Tibial artery (tissue), 4 donors: ENCODE measurements at regions not wholly inside any gene's neighbourhood (a gene's known extent, or its start where the extent isn't known, plus 50 kb on each side); places are given as distances from the start of the nearest gene placed in this dataset.

Source experiments
- DNase-seq, 2 donors: peaks; one replicate each; pipeline ENCODE4 v3.0.0-alpha.2; 2019
- H3K27ac ChIP-seq, 2 donors: fragments of 200-600 bp; sonication (generic) in 1 of 2; 1 replicate in 1 of 2; 2 replicates in 1 of 2; pipeline ENCODE4 v1.5.1; 2018 to 2019; ENCODE audit warnings: mild to moderate bottlenecking in 1 of 2
- H3K27me3 ChIP-seq, 2 donors: fragments of 200-600 bp; sonication (generic) in 1 of 2; one replicate each; pipeline versions ENCODE4 v1.5.1 to v1.6.0; 2016 to 2019
- H3K36me3 ChIP-seq, 3 donors: fragments of 200-600 bp; sonication (generic) in 2 of 3; one replicate each; pipeline ENCODE4 v1.5.1; 2016 to 2019; ENCODE audit warnings: mild to moderate bottlenecking in 2 of 3
- H3K4me1 ChIP-seq, 4 donors: fragments of 200-600 bp; sonication (generic) in 2 of 4; 1 replicate in 3 of 4; 2 replicates in 1 of 4; pipeline ENCODE4 v1.5.1; 2016 to 2019
- H3K4me3 ChIP-seq, 2 donors: fragments of 200-600 bp; sonication (generic) in 1 of 2; 1 replicate in 1 of 2; 2 replicates in 1 of 2; pipeline ENCODE4 v1.5.1; 2018 to 2019; ENCODE audit warnings: mild to moderate bottlenecking in 2 of 2
- H3K9me3 ChIP-seq, 3 donors: fragments of 200-600 bp; sonication (generic) in 1 of 3; one replicate each; pipeline ENCODE4 v1.5.1; 2016 to 2019
- intact Hi-C: fragments of 100-400 bp; cut with DNase I; formaldehyde crosslinking; loops from one replicate; pipeline ENCODE4 v1.15.0; 2023; ENCODE audit warnings: low total_unique reads
- TF ChIP-seq, protein P1 (sequence below), 2 experiments: fragments of 200-600 bp in 1 of 2; fragments of 450-650 bp in 1 of 2; IDR thresholded peaks; one replicate each; pipeline ENCODE4 v1.5.1; 2017 to 2019; ENCODE audit warnings: antibody characterized with exemption in 2 of 2, mild to moderate bottlenecking in 1 of 2, moderate library complexity in 1 of 2

DNA sequence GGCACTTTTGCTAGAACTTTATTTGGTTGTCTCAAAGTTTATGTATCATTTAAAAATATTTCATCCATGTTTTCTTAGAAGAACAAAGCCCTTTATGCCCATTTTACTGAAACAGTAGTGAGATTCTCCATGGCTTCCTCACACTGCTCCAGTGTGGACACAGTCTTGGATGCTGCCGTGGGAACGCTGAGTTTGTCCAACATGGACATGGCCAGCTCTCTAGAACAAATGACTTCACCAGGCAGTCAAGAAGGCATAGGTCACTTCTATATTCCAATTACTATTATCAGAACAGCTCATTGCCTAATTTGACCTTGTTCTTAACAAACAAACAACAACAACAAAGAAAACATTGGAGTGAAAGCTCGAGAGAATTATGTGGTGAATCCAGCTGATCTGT, 414.1 kb upstream of the ID2 start:
- intact Hi-C loops, result no loop called here
- no peak for DNase-seq
- H3K4me3 ChIP-seq, result no peak overlapping the region
- H3K9me3 ChIP-seq, result no peaks in the 10 kb centered on the region
- H3K4me1 ChIP-seq, result no peaks in the 10 kb centered on the region
- H3K27ac ChIP-seq, result no peak overlapping the region
- TF ChIP-seq, protein P1, sequence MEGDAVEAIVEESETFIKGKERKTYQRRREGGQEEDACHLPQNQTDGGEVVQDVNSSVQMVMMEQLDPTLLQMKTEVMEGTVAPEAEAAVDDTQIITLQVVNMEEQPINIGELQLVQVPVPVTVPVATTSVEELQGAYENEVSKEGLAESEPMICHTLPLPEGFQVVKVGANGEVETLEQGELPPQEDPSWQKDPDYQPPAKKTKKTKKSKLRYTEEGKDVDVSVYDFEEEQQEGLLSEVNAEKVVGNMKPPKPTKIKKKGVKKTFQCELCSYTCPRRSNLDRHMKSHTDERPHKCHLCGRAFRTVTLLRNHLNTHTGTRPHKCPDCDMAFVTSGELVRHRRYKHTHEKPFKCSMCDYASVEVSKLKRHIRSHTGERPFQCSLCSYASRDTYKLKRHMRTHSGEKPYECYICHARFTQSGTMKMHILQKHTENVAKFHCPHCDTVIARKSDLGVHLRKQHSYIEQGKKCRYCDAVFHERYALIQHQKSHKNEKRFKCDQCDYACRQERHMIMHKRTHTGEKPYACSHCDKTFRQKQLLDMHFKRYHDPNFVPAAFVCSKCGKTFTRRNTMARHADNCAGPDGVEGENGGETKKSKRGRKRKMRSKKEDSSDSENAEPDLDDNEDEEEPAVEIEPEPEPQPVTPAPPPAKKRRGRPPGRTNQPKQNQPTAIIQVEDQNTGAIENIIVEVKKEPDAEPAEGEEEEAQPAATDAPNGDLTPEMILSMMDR (IDR thresholded peaks at IDR 0.05), result no peak
- no peaks in the 10 kb centered on the region for H3K27me3 ChIP-seq
- no peaks in the 10 kb centered on the region for H3K36me3 ChIP-seq

DNA sequence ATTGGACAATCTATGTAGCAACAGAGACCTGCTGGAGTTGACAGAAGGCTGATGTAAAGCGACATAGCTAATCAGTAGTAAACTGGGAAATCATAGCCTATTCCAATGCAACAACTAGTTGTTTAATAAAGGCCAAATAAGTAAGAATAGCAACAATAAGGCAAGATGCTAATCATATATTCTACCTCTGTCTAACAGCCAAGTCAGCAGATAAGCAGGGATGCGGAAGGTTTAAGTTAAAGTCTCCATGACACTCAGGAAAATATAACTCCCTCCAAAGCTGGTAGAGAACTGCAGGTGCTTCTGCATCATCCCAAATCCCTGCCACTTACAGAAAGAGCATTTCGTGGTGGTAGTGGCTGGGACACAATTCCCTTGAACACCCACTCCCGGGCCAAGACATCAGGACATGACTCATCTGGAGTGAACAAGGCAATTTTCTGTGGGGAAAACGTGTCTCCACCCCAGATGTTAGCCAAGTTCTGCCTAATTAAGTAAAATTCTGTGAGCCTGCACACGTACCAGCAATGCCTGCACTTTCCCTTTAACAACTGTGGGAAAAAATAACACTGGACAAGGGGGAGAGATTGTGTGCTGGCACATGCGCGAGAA, 413.6 kb upstream of the ID2 start:
- Histone ChIP-seq H3K27me3 (no peaks in the 10 kb centered on the region), H3K4me1 (no peaks in the 10 kb centered on the region), H3K36me3 (no peaks in the 10 kb centered on the region), H3K4me3 (no peak overlapping the region), H3K9me3 (no peaks in the 10 kb centered on the region), H3K27ac (no peak overlapping the region)
- intact Hi-C loops, result no loop called here
- TF ChIP-seq, protein P1 (IDR thresholded peaks at IDR 0.05), result no peak
- peak in 1 of 2 donors; percentile 62 for DNase-seq

DNA sequence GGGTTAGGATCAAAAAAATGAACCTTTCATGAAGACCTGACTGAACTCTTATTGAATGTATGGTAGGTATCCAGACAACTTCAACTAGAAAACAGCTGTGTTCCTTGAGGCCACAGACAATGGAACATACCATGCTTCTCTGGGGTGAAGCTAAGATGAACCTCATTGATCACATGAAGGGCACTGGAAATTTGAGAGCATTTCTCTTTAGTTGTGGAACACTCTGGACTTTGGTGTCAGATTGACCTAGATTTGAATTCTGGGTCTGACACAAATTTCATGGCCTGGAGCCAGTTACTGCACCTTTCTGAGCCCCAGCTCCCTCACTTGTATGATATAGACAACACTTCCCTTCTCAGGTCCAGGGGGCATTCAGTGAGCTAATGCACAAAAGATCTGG, 411.2 kb upstream of the ID2 start:
- no peaks in the 10 kb centered on the region for H3K4me1 ChIP-seq
- H3K27ac ChIP-seq, result no peak overlapping the region
- TF ChIP-seq, protein P1 (IDR thresholded peaks at IDR 0.05), result no peak
- H3K36me3 ChIP-seq, result no peaks in the 10 kb centered on the region
- DNase-seq, result no peak
- H3K4me3 ChIP-seq, result no peak overlapping the region
- no peaks in the 10 kb centered on the region for H3K27me3 ChIP-seq
- intact Hi-C loops, result no loop called here
- H3K9me3 ChIP-seq, result no peaks in the 10 kb centered on the region

DNA sequence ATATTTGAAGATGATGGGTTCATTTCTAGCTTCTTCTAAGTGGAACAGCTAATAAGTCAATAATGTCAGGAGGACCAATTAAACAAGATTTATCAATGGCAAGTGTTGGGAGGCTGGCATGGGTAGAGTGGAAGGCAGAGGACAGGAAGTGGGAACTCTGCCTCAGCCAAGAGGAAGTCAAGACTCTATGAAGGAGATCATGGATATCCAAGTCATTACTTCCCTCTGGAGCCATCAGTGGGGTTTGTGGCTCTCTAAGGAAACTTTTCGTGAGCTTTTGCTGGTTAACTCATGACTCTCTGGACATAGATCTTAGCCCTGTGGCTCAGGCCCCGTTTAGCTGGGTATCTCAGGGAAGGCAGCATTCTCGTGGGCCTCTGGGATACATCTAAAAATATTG, 410.4 kb upstream of the ID2 start:
- TF ChIP-seq, protein P1 (IDR thresholded peaks at IDR 0.05), result no peak
- intact Hi-C loops, result no loop called here
- no peaks in the 10 kb centered on the region for H3K9me3 ChIP-seq
- no peak overlapping the region for H3K4me3 ChIP-seq
- H3K4me1 ChIP-seq, result no peaks in the 10 kb centered on the region
- H3K27me3 ChIP-seq, result no peaks in the 10 kb centered on the region
- DNase-seq, result no peak
- no peaks in the 10 kb centered on the region for H3K36me3 ChIP-seq
- H3K27ac ChIP-seq, result no peak overlapping the region

DNA sequence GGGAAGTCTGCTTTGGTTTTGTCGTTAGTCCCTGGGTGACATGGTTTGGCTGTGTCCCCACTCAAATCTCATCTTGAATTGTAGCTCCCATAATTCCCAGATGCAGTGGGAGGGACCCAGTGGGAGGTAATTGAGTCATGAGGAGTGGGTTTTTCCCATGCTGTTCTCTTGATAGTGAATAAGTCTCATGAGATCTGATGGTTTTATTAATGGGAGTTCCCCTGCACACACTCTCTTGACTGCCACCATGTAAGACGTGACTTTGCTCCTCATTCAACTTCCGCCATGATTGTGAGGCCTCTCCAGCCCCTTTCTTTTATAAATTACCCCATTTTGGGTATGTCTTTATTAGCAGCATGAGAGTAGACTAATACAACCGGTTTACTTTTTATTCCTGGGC, 405.8 kb upstream of the ID2 start:
- TF ChIP-seq, protein P1 (IDR thresholded peaks at IDR 0.05), result no peak
- intact Hi-C loops, result no loop called here

More for the DNA sequence above, 405.8 kb upstream of the ID2 start:
- Histone ChIP-seq H3K27me3 (no peaks in the 10 kb centered on the region), H3K36me3 (no peaks in the 10 kb centered on the region), H3K4me3 (no peak overlapping the region), H3K27ac (no peak overlapping the region), H3K9me3 (no peaks in the 10 kb centered on the region), H3K4me1 (peaks cover 4 to 26% (median 9%) of the 10 kb centered on the region in 4 donors)
- no peak for DNase-seq
